BJ (cell line): ENCODE measurements at regions not wholly inside any gene's neighbourhood (a gene's known extent, or its start where the extent isn't known, plus 50 kb on each side); places are given as distances from the start of the nearest gene placed in this dataset.

Experiments used
- CTCF ChIA-PET: fragments of 350-600 bp; formaldehyde crosslinking; extraction: SDS; loops from one replicate; lab custom pipeline; 2021; ENCODE audit warnings: antibody characterized with exemption, inconsistent platforms; lab: Yijun Ruan, JAX
- POLR2A ChIA-PET: fragments of 300-600 bp; sonication (Branson Sonifier 250); formaldehyde crosslinking; extraction: SDS; loops from one replicate; lab custom pipeline; 2021; ENCODE audit warnings: antibody characterized with exemption; lab: Charles Lee
- DNase-seq: peaks from one replicate; pipeline ENCODE4 v3.0.0-alpha.2; 2011; ENCODE audit warnings: low read depth
- H3K27me3 ChIP-seq: 2 replicates; pipeline ENCODE4 v1.6.0; 2011; ENCODE audit warnings: low read length; ENCODE audit not compliant: control insufficient read depth, insufficient read depth
- H3K36me3 ChIP-seq: 2 replicates; pipeline ENCODE4 v1.5.1; 2011; ENCODE audit warnings: low read length; ENCODE audit not compliant: control insufficient read depth, insufficient read depth
- H3K4me3 ChIP-seq: 2 replicates; pipeline ENCODE4 v1.5.1; 2011; ENCODE audit warnings: low read depth, mild to moderate bottlenecking, control low read depth, low read length
- TF ChIP-seq, protein P1 (sequence below): IDR thresholded peaks from 2 replicates; pipeline ENCODE4 v1.5.1; 2011; ENCODE audit warnings: low read depth, mild to moderate bottlenecking, control low read depth, inconsistent platforms, low read length, moderate library complexity; ENCODE audit not compliant: insufficient read depth

GRCh38 chr9:96115836-96116235 is 186.1 kb downstream of the HSD17B3 start:
- ChIA-PET POLR2A (no interaction called here), CTCF (no interaction called here)
- Histone ChIP-seq H3K4me3 (no peak overlapping the region), H3K27me3 (peaks cover 1% of the 10 kb centered on the region; the same call in 1 of the 2 replicates), H3K36me3 (no peaks in the 10 kb centered on the region)
- DNase-seq, result no peak
- TF ChIP-seq, protein P1, sequence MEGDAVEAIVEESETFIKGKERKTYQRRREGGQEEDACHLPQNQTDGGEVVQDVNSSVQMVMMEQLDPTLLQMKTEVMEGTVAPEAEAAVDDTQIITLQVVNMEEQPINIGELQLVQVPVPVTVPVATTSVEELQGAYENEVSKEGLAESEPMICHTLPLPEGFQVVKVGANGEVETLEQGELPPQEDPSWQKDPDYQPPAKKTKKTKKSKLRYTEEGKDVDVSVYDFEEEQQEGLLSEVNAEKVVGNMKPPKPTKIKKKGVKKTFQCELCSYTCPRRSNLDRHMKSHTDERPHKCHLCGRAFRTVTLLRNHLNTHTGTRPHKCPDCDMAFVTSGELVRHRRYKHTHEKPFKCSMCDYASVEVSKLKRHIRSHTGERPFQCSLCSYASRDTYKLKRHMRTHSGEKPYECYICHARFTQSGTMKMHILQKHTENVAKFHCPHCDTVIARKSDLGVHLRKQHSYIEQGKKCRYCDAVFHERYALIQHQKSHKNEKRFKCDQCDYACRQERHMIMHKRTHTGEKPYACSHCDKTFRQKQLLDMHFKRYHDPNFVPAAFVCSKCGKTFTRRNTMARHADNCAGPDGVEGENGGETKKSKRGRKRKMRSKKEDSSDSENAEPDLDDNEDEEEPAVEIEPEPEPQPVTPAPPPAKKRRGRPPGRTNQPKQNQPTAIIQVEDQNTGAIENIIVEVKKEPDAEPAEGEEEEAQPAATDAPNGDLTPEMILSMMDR, result no peak

DNA sequence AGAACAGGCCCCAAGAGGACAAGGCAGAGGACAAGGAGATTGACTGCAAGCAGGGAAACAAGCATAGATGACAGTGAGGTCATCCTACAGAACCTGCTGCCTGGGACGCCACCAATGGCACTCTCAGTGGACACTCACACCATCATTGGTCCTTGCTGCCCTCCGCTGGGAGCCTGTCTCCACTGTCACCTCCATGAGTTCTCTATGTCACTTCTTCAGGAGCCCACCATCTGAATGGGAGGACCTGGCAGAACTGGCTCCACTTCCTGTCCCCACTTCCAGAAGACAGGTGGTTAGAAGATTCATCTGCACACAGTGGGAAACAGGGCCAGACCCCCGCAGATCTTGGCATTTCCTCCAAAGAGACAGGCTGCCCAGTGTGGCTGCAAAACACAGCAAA is 188.9 kb downstream of the HSD17B3 start:
- Histone ChIP-seq H3K4me3 (no peak overlapping the region), H3K27me3 (peaks cover 1% of the 10 kb centered on the region; the same call in 1 of the 2 replicates), H3K36me3 (no peaks in the 10 kb centered on the region)
- DNase-seq, result no peak
- ChIA-PET POLR2A (no interaction called here), CTCF (interaction anchor here (1.1 kb wide), 1 partner anchor 33 kb away, joined by 3 read pairs; no protein-coding TSS in a partner anchor)
- TF ChIP-seq, protein P1, result no peak

DNA sequence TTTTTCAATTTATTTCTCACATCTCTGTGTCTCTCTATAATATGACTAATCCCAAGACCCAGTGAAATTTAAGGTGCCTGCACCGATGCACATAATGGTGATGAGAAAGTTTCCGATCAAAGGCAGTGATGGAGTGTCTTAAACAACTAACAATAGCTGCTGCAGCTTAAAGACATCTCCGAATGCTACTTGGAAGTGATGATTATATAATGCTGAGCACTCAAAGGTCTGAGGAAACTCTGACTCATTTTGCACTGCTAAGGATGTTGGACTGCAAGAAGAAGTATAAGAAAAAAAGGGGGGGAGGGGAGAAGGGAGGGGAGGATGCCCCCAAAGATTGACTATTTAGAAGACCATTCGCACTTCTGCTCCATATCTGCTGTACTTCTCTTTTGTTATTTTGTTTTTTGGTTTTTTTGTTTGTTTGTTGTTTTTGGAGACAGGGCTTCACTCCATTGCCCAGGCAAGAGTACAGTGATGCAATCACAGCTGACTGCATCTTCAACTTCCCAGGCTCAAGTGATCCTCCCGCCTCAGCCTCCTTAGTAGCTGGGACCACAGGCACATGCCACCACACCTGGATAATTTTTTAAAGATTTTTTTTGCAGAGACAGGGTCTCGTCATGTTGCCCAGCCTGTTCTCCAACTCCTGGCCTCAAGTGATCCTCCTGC is 192.2 kb downstream of the HSD17B3 start:
- POLR2A ChIA-PET, result no interaction called here
- H3K27me3 ChIP-seq, result no peaks in the 10 kb centered on the region
- TF ChIP-seq, protein P1, result no peak
- CTCF ChIA-PET, result no interaction called here
- no peak overlapping the region for H3K4me3 ChIP-seq
- H3K36me3 ChIP-seq, result no peaks in the 10 kb centered on the region
- DNase-seq, result no peak

GRCh38 chr9:96108691-96109380 is 193.1 kb downstream of the HSD17B3 start:
- POLR2A ChIA-PET, result interaction anchor here (0.5 kb wide), 1 partner anchor 29 kb away, joined by 4 read pairs; no protein-coding TSS in a partner anchor

DNA sequence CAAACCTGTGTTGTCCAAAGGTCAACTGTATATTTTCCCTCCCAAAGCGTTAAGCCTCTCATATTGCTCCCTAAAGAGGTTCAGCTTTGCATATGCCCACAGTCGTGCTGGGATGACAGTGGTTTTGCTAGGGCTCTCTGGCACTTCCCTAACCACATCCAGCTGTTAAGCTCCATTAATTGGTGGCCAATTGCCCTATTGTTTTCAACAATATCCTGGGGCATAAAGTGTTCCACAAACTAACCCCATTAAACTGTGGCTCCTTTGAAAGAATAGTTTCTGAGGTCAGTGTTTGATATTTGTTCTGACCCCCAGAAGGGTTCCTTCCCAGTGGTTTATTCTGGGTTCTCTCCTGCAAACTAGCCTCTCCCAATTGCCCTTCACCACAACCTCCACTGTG is 194.5 kb downstream of the HSD17B3 start:
- TF ChIP-seq, protein P1, result no peak
- CTCF ChIA-PET, result interaction anchor here (1.4 kb wide), 1 partner anchor 42 kb away, joined by 3 read pairs; no protein-coding TSS in a partner anchor
- no peaks in the 10 kb centered on the region for H3K36me3 ChIP-seq
- no peaks in the 10 kb centered on the region for H3K27me3 ChIP-seq
- H3K4me3 ChIP-seq, result no peak overlapping the region
- no peak for DNase-seq
- POLR2A ChIA-PET, result no interaction called here

More at GRCh38 chr9:96108691-96109380, 193.1 kb downstream of the HSD17B3 start:
- DNase-seq, result no peak
- Histone ChIP-seq H3K4me3 (no peak overlapping the region), H3K36me3 (no peaks in the 10 kb centered on the region), H3K27me3 (no peaks in the 10 kb centered on the region)
- TF ChIP-seq, protein P1, result no peak
- CTCF ChIA-PET, result interaction anchor here (1.4 kb wide), 1 partner anchor 41 kb away, joined by 3 read pairs; no protein-coding TSS in a partner anchor
